NOMO-1 treated with DMSO at 0.1 percent for 48 hours (cell line): ENCODE measurements at regions not wholly inside any gene's neighbourhood (a gene's known extent, or its start where the extent isn't known, plus 50 kb on each side); places are given as distances from the start of the nearest gene placed in this dataset.
"Not testable (repeated sequence)": the region's sequence is repeated elsewhere in the genome, so short reads cannot be mapped to it uniquely, and the experiment has no call there.

Experiments used
- DNase-seq: peaks from one replicate; lab custom pipeline; 2025; ENCODE audit not compliant: unreplicated experiment; lab: John Stamatoyannopoulos, UW

- DNase-seq = not testable (repeated sequence)
These were observed 1246.0 kb upstream of the PABPC4L start for GRCh38 chr4:135447598-135447997.

- no peak for DNase-seq
These were observed 1233.3 kb upstream of the PABPC4L start for GRCh38 chr4:135434936-135435335.

- DNase-seq = no peak
These were observed 1227.9 kb upstream of the PABPC4L start for GRCh38 chr4:135429528-135429927.

- peak; percentile 0 for DNase-seq
These were observed 1216.8 kb upstream of the PABPC4L start for GRCh38 chr4:135418353-135418752.

GRCh38 chr4:135412213-135412612 is 1210.6 kb upstream of the PABPC4L start:
- DNase-seq = no peak

- no peak for DNase-seq
These were observed 1209.7 kb upstream of the PABPC4L start for GRCh38 chr4:135411251-135411650.

GRCh38 chr4:135409261-135409660 is 1207.7 kb upstream of the PABPC4L start:
- DNase-seq = not testable (repeated sequence)

- DNase-seq = no peak
These were observed 1206.5 kb upstream of the PABPC4L start for GRCh38 chr4:135408109-135408508.

GRCh38 chr4:135406597-135406996 is 1205.0 kb upstream of the PABPC4L start:
- not testable (repeated sequence) for DNase-seq

GRCh38 chr4:135385830-135386581 is 1184.4 kb upstream of the PABPC4L start:
- no peak for DNase-seq

GRCh38 chr4:135383356-135384288 is 1182.0 kb upstream of the PABPC4L start:
- no peak for DNase-seq

GRCh38 chr4:135382280-135382959 is 1180.8 kb upstream of the PABPC4L start:
- DNase-seq = no peak

GRCh38 chr4:135372131-135372530 is 1170.5 kb upstream of the PABPC4L start:
- DNase-seq = no peak

GRCh38 chr4:135371137-135371536 is 1169.5 kb upstream of the PABPC4L start:
- DNase-seq = peak; percentile 4

GRCh38 chr4:135368831-135369230 is 1167.2 kb upstream of the PABPC4L start:
- no peak for DNase-seq

- DNase-seq = no peak
These were observed 1163.5 kb upstream of the PABPC4L start for GRCh38 chr4:135365065-135365464.

- no peak for DNase-seq
These were observed 1157.5 kb upstream of the PABPC4L start for GRCh38 chr4:135359128-135359527.

- no peak for DNase-seq
These were observed 1155.5 kb upstream of the PABPC4L start for GRCh38 chr4:135357091-135357490.

GRCh38 chr4:135354876-135355275 is 1153.3 kb upstream of the PABPC4L start:
- DNase-seq = no peak

GRCh38 chr4:135353008-135353407 is 1151.4 kb upstream of the PABPC4L start:
- no peak for DNase-seq

- DNase-seq = no peak
These were observed 1142.9 kb upstream of the PABPC4L start for GRCh38 chr4:135344492-135344891.
